B cell (primary cell): ENCODE measurements at regions not wholly inside any gene's neighbourhood (a gene's known extent, or its start where the extent isn't known, plus 50 kb on each side); places are given as distances from the start of the nearest gene placed in this dataset.

Source experiments
- ATAC-seq: fragments of 200-7000 bp; cut with Tn5 transposase; one replicate; pipeline ENCODE4 v1.10.0; 2021; ENCODE audit warnings: low read depth, mild to moderate bottlenecking, moderate number of reproducible peaks, moderate library complexity
- CTCF ChIA-PET: fragments of 350-600 bp; sonication (Branson Sonifier 250); formaldehyde crosslinking; loops from one replicate; lab custom pipeline; 2021; ENCODE audit warnings: antibody characterized with exemption, inconsistent platforms; lab: Charles Lee
- POLR2A ChIA-PET: fragments of 350-600 bp; sonication (Branson Sonifier 250); formaldehyde crosslinking; loops from one replicate; lab custom pipeline; 2021; ENCODE audit warnings: antibody characterized with exemption; lab: Charles Lee
- DNase-seq: peaks from one replicate; pipeline ENCODE4 v3.0.0; 2013
- H2AFZ ChIP-seq: 2 replicates; pipeline ENCODE4 v1.6.1; 2012; ENCODE audit warnings: mild to moderate bottlenecking, low read depth, low read length; ENCODE audit not compliant: insufficient read depth, poor library complexity, severe bottlenecking
- H3K27ac ChIP-seq, 2 donors: 1 replicate in 1 of 2; 2 replicates in 1 of 2; pipeline ENCODE4 v1.5.1; 2012 to 2013; ENCODE audit warnings: low read length in 2 of 2, mild to moderate bottlenecking in 2 of 2, moderate library complexity in 1 of 2
- H3K27me3 ChIP-seq, 4 experiments: fragments of 200-600 bp in 1 of 4; sonication (generic) in 1 of 4; replicated peaks in 1 of 4; 1 replicate in 2 of 4; 2 replicates in 2 of 4; pipeline versions ENCODE4 v1.6.1 to v1.7.0; 2013 to 2016; ENCODE audit warnings: low read length in 3 of 4, mild to moderate bottlenecking in 2 of 4, mixed read lengths in 1 of 4, moderate library complexity in 1 of 4; ENCODE audit not compliant: insufficient read depth in 4 of 4, control insufficient read depth in 3 of 4; ENCODE audit errors: control extremely low read depth in 1 of 4
- H3K36me3 ChIP-seq, 2 experiments: replicated peaks in 1 of 2; 1 replicate in 1 of 2; 2 replicates in 1 of 2; pipeline versions ENCODE4 v1.6.1 to v1.7.1; 2013; ENCODE audit warnings: low read length in 1 of 2; ENCODE audit not compliant: insufficient read depth in 2 of 2, control insufficient read depth in 1 of 2; ENCODE audit errors: control extremely low read depth in 1 of 2, extremely low read depth in 1 of 2
- H3K4me1 ChIP-seq, 2 donors: fragments of 200-600 bp in 1 of 2; sonication (generic) in 1 of 2; 1 replicate in 1 of 2; 2 replicates in 1 of 2; pipeline versions ENCODE4 v1.5.1 to v1.6.1; 2013 to 2017; ENCODE audit warnings: low read length in 2 of 2; ENCODE audit not compliant: control insufficient read depth in 2 of 2, insufficient read depth in 2 of 2
- H3K4me2 ChIP-seq: replicated peaks from 2 replicates; pipeline ENCODE3; 2012; ENCODE audit warnings: mild to moderate bottlenecking, low read depth, low read length; ENCODE audit not compliant: poor library complexity, severe bottlenecking
- H3K4me3 ChIP-seq, 5 experiments: fragments of 200-600 bp in 1 of 5; sonication (generic) in 1 of 5; 1 replicate in 3 of 5; 2 replicates in 2 of 5; pipeline versions ENCODE4 v1.5.1 to v1.7.0; 2011 to 2016; ENCODE audit warnings: low read length in 4 of 5, mild to moderate bottlenecking in 4 of 5, low read depth in 2 of 5, control low read depth in 1 of 5, moderate library complexity in 1 of 5; ENCODE audit not compliant: insufficient read depth in 1 of 5; ENCODE audit errors: control extremely low read depth in 1 of 5, extremely low read depth in 1 of 5
- H3K79me2 ChIP-seq: fragments of 200-600 bp; sonication (generic); one replicate; pipeline ENCODE4 v1.6.0; 2016; ENCODE audit warnings: low read length; ENCODE audit not compliant: control insufficient read depth, insufficient read depth
- H3K9ac ChIP-seq: fragments of 200-600 bp; sonication (generic); 2 replicates; pipeline ENCODE4 v1.6.1; 2017; ENCODE audit warnings: mild to moderate bottlenecking, low read length, moderate library complexity
- H3K9me3 ChIP-seq, 3 donors: one replicate each; pipeline versions ENCODE4 v1.6.1 to v1.7.1; 2013; ENCODE audit warnings: low read length in 2 of 3; ENCODE audit not compliant: control insufficient read depth in 2 of 3, insufficient read depth in 1 of 3; ENCODE audit errors: control extremely low read depth in 1 of 3
- H4K20me1 ChIP-seq: 2 replicates; pipeline ENCODE4 v1.6.0; 2012; ENCODE audit warnings: mild to moderate bottlenecking, low read length; ENCODE audit not compliant: insufficient read depth, control insufficient read depth, poor library complexity, severe bottlenecking
- H3K27ac Mint-ChIP-seq: one replicate; pipeline ENCODE4 v1.8.0; 2021; ENCODE audit warnings: mixed read lengths
- H3K27me3 Mint-ChIP-seq: one replicate; pipeline ENCODE4 v1.8.0; 2021; ENCODE audit warnings: mixed read lengths
- H3K4me1 Mint-ChIP-seq: one replicate; pipeline ENCODE4 v1.8.0; 2021; ENCODE audit warnings: mixed read lengths
- H3K4me3 Mint-ChIP-seq: one replicate; pipeline ENCODE4 v1.8.0; 2021; ENCODE audit warnings: mixed read lengths
- H3K9me3 Mint-ChIP-seq: one replicate; pipeline ENCODE4 v1.8.0; 2022; ENCODE audit warnings: mixed read lengths; ENCODE audit not compliant: insufficient read depth
- CTCF ChIP-seq: fragments of 200-600 bp; IDR thresholded peaks from one replicate; pipeline ENCODE4 v1.8.0; 2022; ENCODE audit warnings: antibody characterized with exemption, mild to moderate bottlenecking
- EZH2 ChIP-seq: IDR thresholded peaks from 2 replicates; pipeline ENCODE4 v1.6.1; 2012; ENCODE audit warnings: borderline replicate concordance, low read depth, mild to moderate bottlenecking, moderate library complexity, low read length; ENCODE audit not compliant: insufficient read depth, poor library complexity, severe bottlenecking
- WGBS: methylation state at CpG from one replicate; pipeline ENCODE4 v1.1.5; 2013; ENCODE audit warnings: missing lambda C conversion rate; ENCODE audit not compliant: insufficient coverage; 5-methylcytosine and 5-hydroxymethylcytosine counted together
- intact Hi-C: fragments of 100-400 bp; cut with micrococcal nuclease; formaldehyde crosslinking; loops from one replicate; pipeline ENCODE4 v1.10.0; 2022

- no peak overlapping the region for H3K4me3 ChIP-seq
- WGBS = 88% methylated on average over 1 of the region's 1 CpG
- H2AFZ ChIP-seq = no peak overlapping the region
- H4K20me1 ChIP-seq = no peaks in the 10 kb centered on the region
- no peaks in the 10 kb centered on the region for H3K27me3 ChIP-seq
- TF ChIP-seq CTCF = no peak
- no peak for TF ChIP-seq EZH2
- H3K9ac ChIP-seq = no peak overlapping the region
- Mint-ChIP-seq H3K27ac (no peak overlapping the region), H3K27me3 (no peaks in the 10 kb centered on the region), H3K4me1 (no peaks in the 10 kb centered on the region), H3K9me3 (no peaks in the 10 kb centered on the region), H3K4me3 (no peak overlapping the region)
- no peaks in the 10 kb centered on the region for H3K4me1 ChIP-seq
- CTCF ChIA-PET = no interaction called here
- intact Hi-C loops = no loop called here
- H3K27ac ChIP-seq = no peak overlapping the region
- DNase-seq (no peak), ATAC-seq (no peak)
- H3K36me3 ChIP-seq = no peaks in the 10 kb centered on the region
- H3K4me2 ChIP-seq = no peak overlapping the region
- peaks cover 0 to 1% (median 0%) of the 10 kb centered on the region in 3 donors for H3K9me3 ChIP-seq
- no peaks in the 10 kb centered on the region for H3K79me2 ChIP-seq
- POLR2A ChIA-PET = no interaction called here
Measured at GRCh38 chr11:26830218-26830617, 108.4 kb upstream of the SLC5A12 start.

GRCh38 chr11:26830757-26831156, 108.9 kb upstream of the SLC5A12 start:
- H2AFZ ChIP-seq = no peak overlapping the region
- no peak overlapping the region for H3K4me3 ChIP-seq
- H3K79me2 ChIP-seq = no peaks in the 10 kb centered on the region
- POLR2A ChIA-PET = no interaction called here
- no peak overlapping the region for H3K4me2 ChIP-seq
- Mint-ChIP-seq H3K27me3 (no peaks in the 10 kb centered on the region), H3K9me3 (no peaks in the 10 kb centered on the region), H3K4me3 (no peak overlapping the region), H3K27ac (no peak overlapping the region), H3K4me1 (no peaks in the 10 kb centered on the region)
- no peaks in the 10 kb centered on the region for H3K36me3 ChIP-seq
- no peak overlapping the region for H3K9ac ChIP-seq
- TF ChIP-seq CTCF = no peak
- no peaks in the 10 kb centered on the region for H3K27me3 ChIP-seq
- no peak for DNase-seq
- CTCF ChIA-PET = no interaction called here
- H3K9me3 ChIP-seq = peaks cover 0 to 1% (median 0%) of the 10 kb centered on the region in 3 donors
- intact Hi-C loops = no loop called here
- no peaks in the 10 kb centered on the region for H4K20me1 ChIP-seq
- H3K27ac ChIP-seq = no peak overlapping the region
- no peaks in the 10 kb centered on the region for H3K4me1 ChIP-seq
- ATAC-seq = no peak
